WTC11 (cell line): ENCODE measurements at regions not wholly inside any gene's neighbourhood (a gene's known extent, or its start where the extent isn't known, plus 50 kb on each side); places are given as distances from the start of the nearest gene placed in this dataset.

Source experiments
- ATAC-seq: fragments of 200-7000 bp; cut with Tn5 transposase; 2 replicates; pipeline ENCODE4 v1.10.0; 2021; ENCODE audit warnings: mild to moderate bottlenecking, moderate library complexity
- CTCF ChIA-PET: fragments of 300-600 bp; sonication (Branson Sonifier 250); formaldehyde crosslinking; loops from one replicate; lab custom pipeline; 2021; ENCODE audit warnings: antibody characterized with exemption; lab: Charles Lee
- POLR2A ChIA-PET: fragments of 350-600 bp; sonication (Branson Sonifier 250); formaldehyde crosslinking; loops from one replicate; lab custom pipeline; 2021; ENCODE audit warnings: antibody characterized with exemption; lab: Charles Lee
- DNase-seq: peaks from one replicate; pipeline ENCODE4 v3.0.0; 2021; ENCODE audit warnings: low spot score
- H3K27ac Mint-ChIP-seq: 2 replicates; pipeline ENCODE4 v1.8.0; 2021; ENCODE audit warnings: mixed read lengths
- H3K27me3 Mint-ChIP-seq: 2 replicates; pipeline ENCODE4 v1.8.0; 2021; ENCODE audit warnings: low read depth, mild to moderate bottlenecking, moderate library complexity, mixed read lengths
- H3K36me3 Mint-ChIP-seq: 2 replicates; pipeline ENCODE4 v1.8.0; 2021; ENCODE audit warnings: mixed read lengths
- H3K4me1 Mint-ChIP-seq: 2 replicates; pipeline ENCODE4 v1.8.0; 2022; ENCODE audit warnings: mixed read lengths
- H3K4me3 Mint-ChIP-seq: 2 replicates; pipeline ENCODE4 v1.8.0; 2021; ENCODE audit warnings: mild to moderate bottlenecking, moderate library complexity, mixed read lengths
- H3K9me3 Mint-ChIP-seq: 2 replicates; pipeline ENCODE4 v1.8.0; 2021; ENCODE audit warnings: mixed read lengths
- CBFB ChIP-seq: sonication (generic); formaldehyde crosslinking; IDR thresholded peaks from 2 replicates; pipeline ENCODE4 v1.8.1; 2022; ENCODE audit warnings: mild to moderate bottlenecking, low read depth, missing genetic modification reagents
- CREM ChIP-seq: sonication (generic); formaldehyde crosslinking; IDR thresholded peaks from 2 replicates; pipeline ENCODE4 v1.8.1; 2022; ENCODE audit warnings: mild to moderate bottlenecking, missing genetic modification reagents, moderate library complexity
- ESRRA ChIP-seq: sonication (generic); formaldehyde crosslinking; IDR thresholded peaks from 2 replicates; pipeline ENCODE4 v1.8.1; 2022; ENCODE audit warnings: mild to moderate bottlenecking, missing genetic modification reagents, borderline replicate concordance
- FOXK1 ChIP-seq: sonication (generic); formaldehyde crosslinking; IDR thresholded peaks from 2 replicates; pipeline ENCODE4 v1.8.0; 2022; ENCODE audit warnings: mild to moderate bottlenecking, moderate library complexity, missing genetic modification reagents
- FOXP1 ChIP-seq: sonication (generic); formaldehyde crosslinking; IDR thresholded peaks from 2 replicates; pipeline ENCODE4 v1.8.0; 2022; ENCODE audit warnings: missing genetic modification reagents, mild to moderate bottlenecking, moderate library complexity, borderline replicate concordance
- GABPB1 ChIP-seq: sonication (generic); formaldehyde crosslinking; IDR thresholded peaks from 2 replicates; pipeline ENCODE4 v1.8.1; 2023; ENCODE audit warnings: mild to moderate bottlenecking, missing genetic modification reagents
- GTF2I ChIP-seq: fragments of 250-450 bp; sonication (Bioruptor Pico); conservative IDR thresholded peaks from 2 replicates; pipeline ENCODE4 v1.4.0; 2021; ENCODE audit warnings: mild to moderate bottlenecking
- MXD4 ChIP-seq: fragments of 250-450 bp; sonication (Bioruptor Pico); IDR thresholded peaks from 2 replicates; pipeline ENCODE4 v1.8.0; 2021; ENCODE audit warnings: mild to moderate bottlenecking, moderate library complexity, borderline replicate concordance
- NFATC4 ChIP-seq: fragments of 250-450 bp; sonication (Bioruptor Pico); IDR thresholded peaks from 2 replicates; pipeline ENCODE4 v1.9.0; 2021; ENCODE audit warnings: mild to moderate bottlenecking
- RORB ChIP-seq: fragments of 250-450 bp; sonication (Bioruptor Pico); IDR thresholded peaks from 2 replicates; pipeline ENCODE4 v1.9.0; 2021; ENCODE audit warnings: mild to moderate bottlenecking
- SMAD3 ChIP-seq: sonication (generic); formaldehyde crosslinking; IDR thresholded peaks from 2 replicates; pipeline ENCODE4 v1.8.0; 2022; ENCODE audit warnings: missing genetic modification reagents, mild to moderate bottlenecking, borderline replicate concordance
- SMAD4 ChIP-seq: sonication (generic); formaldehyde crosslinking; IDR thresholded peaks from 2 replicates; pipeline ENCODE4 v1.8.0; 2022; ENCODE audit warnings: mild to moderate bottlenecking, missing genetic modification reagents
- SOX15 ChIP-seq: fragments of 250-450 bp; sonication (Bioruptor Pico); IDR thresholded peaks from 2 replicates; pipeline ENCODE4 v1.9.0; 2021; ENCODE audit warnings: mild to moderate bottlenecking
- TEAD4 ChIP-seq: sonication (generic); formaldehyde crosslinking; IDR thresholded peaks from 2 replicates; pipeline ENCODE4 v1.8.0; 2022; ENCODE audit warnings: mild to moderate bottlenecking, missing genetic modification reagents
- ZNF219 ChIP-seq: sonication (generic); formaldehyde crosslinking; IDR thresholded peaks from 2 replicates; pipeline ENCODE4 v1.8.0; 2023; ENCODE audit warnings: missing genetic modification reagents, mild to moderate bottlenecking, borderline replicate concordance
- ZNF423 ChIP-seq: fragments of 250-450 bp; sonication (Bioruptor Pico); IDR thresholded peaks from 2 replicates; pipeline ENCODE4 v2.1.2; 2022; ENCODE audit warnings: mild to moderate bottlenecking, moderate library complexity
- TF ChIP-seq, protein P1 (sequence below): sonication (generic); formaldehyde crosslinking; IDR thresholded peaks from 2 replicates; pipeline ENCODE4 v1.8.0; 2022; ENCODE audit warnings: mild to moderate bottlenecking, missing genetic modification reagents
- TF ChIP-seq, protein P2 (sequence below): sonication (generic); formaldehyde crosslinking; IDR thresholded peaks from 2 replicates; pipeline ENCODE4 v1.8.0; 2022; ENCODE audit warnings: missing genetic modification reagents
- TF ChIP-seq, protein P3 (sequence below): sonication (generic); formaldehyde crosslinking; IDR thresholded peaks from 2 replicates; pipeline ENCODE4 v1.8.1; 2023; ENCODE audit warnings: mild to moderate bottlenecking, missing genetic modification reagents, moderate library complexity
- TF ChIP-seq, protein P4 (sequence below): sonication (generic); formaldehyde crosslinking; IDR thresholded peaks from 2 replicates; pipeline ENCODE4 v1.8.1; 2022; ENCODE audit warnings: mild to moderate bottlenecking, missing genetic modification reagents, moderate library complexity, borderline replicate concordance
- TF ChIP-seq, protein P5 (sequence below): sonication (generic); formaldehyde crosslinking; IDR thresholded peaks from 2 replicates; pipeline ENCODE4 v1.8.1; 2022; ENCODE audit warnings: missing genetic modification reagents, borderline replicate concordance
- TF ChIP-seq, protein P6 (sequence below): sonication (generic); formaldehyde crosslinking; IDR thresholded peaks from 2 replicates; pipeline ENCODE4 v1.8.0; 2022; ENCODE audit warnings: mild to moderate bottlenecking, missing genetic modification reagents
- TF ChIP-seq, protein P7 (sequence below): sonication (generic); formaldehyde crosslinking; IDR thresholded peaks from 2 replicates; pipeline ENCODE4 v1.8.1; 2023; ENCODE audit warnings: mild to moderate bottlenecking, missing genetic modification reagents, moderate library complexity

DNA sequence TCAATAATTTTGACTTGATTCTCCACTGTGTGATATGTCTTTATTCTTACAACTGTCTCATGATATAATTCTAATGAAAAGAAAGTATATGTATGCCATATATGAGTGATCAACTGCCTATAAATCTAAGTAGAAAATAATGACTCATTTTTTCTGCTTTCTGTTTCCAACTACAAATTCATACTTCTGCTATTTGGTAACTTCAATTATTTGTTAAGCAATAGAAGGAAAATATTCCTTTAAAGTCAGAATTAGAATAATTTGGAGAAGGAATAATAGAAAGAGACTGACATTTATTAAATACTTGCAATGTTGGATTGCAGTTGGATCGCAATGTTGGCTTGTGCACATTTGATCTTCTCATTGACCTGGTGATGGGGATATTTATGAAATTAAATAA is 204.2 kb upstream of the PACRGL start:
- Mint-ChIP-seq H3K4me1 (no peaks in the 10 kb centered on the region), H3K27me3 (no peaks in the 10 kb centered on the region), H3K4me3 (no peak overlapping the region), H3K27ac (no peak overlapping the region), H3K36me3 (no peaks in the 10 kb centered on the region), H3K9me3 (no peaks in the 10 kb centered on the region)
- CTCF ChIA-PET: no interaction called here
- DNase-seq (no peak), ATAC-seq (no peak)
- TF ChIP-seq CREM (no peak), MXD4 (no peak), GTF2I (CRISPR knock-in tag) (no peak), CBFB (no peak), SOX15 (CRISPR knock-in tag) (no peak), SMAD3 (no peak), ZNF423 (no peak), ESRRA (CRISPR knock-in tag) (no peak), SMAD4 (CRISPR knock-in tag) (no peak), GABPB1 (no peak), RORB (CRISPR knock-in tag) (no peak), ZNF219 (no peak)
- TF ChIP-seq, protein P1, sequence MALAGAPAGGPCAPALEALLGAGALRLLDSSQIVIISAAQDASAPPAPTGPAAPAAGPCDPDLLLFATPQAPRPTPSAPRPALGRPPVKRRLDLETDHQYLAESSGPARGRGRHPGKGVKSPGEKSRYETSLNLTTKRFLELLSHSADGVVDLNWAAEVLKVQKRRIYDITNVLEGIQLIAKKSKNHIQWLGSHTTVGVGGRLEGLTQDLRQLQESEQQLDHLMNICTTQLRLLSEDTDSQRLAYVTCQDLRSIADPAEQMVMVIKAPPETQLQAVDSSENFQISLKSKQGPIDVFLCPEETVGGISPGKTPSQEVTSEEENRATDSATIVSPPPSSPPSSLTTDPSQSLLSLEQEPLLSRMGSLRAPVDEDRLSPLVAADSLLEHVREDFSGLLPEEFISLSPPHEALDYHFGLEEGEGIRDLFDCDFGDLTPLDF (CRISPR knock-in tag): no peak
- TF ChIP-seq, protein P2, sequence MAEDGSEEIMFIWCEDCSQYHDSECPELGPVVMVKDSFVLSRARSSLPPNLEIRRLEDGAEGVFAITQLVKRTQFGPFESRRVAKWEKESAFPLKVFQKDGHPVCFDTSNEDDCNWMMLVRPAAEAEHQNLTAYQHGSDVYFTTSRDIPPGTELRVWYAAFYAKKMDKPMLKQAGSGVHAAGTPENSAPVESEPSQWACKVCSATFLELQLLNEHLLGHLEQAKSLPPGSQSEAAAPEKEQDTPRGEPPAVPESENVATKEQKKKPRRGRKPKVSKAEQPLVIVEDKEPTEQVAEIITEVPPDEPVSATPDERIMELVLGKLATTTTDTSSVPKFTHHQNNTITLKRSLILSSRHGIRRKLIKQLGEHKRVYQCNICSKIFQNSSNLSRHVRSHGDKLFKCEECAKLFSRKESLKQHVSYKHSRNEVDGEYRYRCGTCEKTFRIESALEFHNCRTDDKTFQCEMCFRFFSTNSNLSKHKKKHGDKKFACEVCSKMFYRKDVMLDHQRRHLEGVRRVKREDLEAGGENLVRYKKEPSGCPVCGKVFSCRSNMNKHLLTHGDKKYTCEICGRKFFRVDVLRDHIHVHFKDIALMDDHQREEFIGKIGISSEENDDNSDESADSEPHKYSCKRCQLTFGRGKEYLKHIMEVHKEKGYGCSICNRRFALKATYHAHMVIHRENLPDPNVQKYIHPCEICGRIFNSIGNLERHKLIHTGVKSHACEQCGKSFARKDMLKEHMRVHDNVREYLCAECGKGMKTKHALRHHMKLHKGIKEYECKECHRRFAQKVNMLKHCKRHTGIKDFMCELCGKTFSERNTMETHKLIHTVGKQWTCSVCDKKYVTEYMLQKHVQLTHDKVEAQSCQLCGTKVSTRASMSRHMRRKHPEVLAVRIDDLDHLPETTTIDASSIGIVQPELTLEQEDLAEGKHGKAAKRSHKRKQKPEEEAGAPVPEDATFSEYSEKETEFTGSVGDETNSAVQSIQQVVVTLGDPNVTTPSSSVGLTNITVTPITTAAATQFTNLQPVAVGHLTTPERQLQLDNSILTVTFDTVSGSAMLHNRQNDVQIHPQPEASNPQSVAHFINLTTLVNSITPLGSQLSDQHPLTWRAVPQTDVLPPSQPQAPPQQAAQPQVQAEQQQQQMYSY (CRISPR knock-in tag): no peak
- TF ChIP-seq, protein P3, sequence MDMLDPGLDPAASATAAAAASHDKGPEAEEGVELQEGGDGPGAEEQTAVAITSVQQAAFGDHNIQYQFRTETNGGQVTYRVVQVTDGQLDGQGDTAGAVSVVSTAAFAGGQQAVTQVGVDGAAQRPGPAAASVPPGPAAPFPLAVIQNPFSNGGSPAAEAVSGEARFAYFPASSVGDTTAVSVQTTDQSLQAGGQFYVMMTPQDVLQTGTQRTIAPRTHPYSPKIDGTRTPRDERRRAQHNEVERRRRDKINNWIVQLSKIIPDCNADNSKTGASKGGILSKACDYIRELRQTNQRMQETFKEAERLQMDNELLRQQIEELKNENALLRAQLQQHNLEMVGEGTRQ: no peak
- TF ChIP-seq, protein P4, sequence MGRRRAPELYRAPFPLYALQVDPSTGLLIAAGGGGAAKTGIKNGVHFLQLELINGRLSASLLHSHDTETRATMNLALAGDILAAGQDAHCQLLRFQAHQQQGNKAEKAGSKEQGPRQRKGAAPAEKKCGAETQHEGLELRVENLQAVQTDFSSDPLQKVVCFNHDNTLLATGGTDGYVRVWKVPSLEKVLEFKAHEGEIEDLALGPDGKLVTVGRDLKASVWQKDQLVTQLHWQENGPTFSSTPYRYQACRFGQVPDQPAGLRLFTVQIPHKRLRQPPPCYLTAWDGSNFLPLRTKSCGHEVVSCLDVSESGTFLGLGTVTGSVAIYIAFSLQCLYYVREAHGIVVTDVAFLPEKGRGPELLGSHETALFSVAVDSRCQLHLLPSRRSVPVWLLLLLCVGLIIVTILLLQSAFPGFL (CRISPR knock-in tag): no peak
- TF ChIP-seq, protein P5, sequence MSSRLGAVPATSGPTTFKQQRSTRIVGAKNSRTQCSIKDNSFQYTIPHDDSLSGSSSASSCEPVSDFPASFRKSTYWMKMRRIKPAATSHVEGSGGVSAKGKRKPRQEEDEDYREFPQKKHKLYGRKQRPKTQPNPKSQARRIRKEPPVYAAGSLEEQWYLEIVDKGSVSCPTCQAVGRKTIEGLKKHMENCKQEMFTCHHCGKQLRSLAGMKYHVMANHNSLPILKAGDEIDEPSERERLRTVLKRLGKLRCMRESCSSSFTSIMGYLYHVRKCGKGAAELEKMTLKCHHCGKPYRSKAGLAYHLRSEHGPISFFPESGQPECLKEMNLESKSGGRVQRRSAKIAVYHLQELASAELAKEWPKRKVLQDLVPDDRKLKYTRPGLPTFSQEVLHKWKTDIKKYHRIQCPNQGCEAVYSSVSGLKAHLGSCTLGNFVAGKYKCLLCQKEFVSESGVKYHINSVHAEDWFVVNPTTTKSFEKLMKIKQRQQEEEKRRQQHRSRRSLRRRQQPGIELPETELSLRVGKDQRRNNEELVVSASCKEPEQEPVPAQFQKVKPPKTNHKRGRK (CRISPR knock-in tag): no peak
- TF ChIP-seq, protein P6, sequence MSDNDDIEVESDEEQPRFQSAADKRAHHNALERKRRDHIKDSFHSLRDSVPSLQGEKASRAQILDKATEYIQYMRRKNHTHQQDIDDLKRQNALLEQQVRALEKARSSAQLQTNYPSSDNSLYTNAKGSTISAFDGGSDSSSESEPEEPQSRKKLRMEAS (CRISPR knock-in tag): no peak
- TF ChIP-seq, protein P7, sequence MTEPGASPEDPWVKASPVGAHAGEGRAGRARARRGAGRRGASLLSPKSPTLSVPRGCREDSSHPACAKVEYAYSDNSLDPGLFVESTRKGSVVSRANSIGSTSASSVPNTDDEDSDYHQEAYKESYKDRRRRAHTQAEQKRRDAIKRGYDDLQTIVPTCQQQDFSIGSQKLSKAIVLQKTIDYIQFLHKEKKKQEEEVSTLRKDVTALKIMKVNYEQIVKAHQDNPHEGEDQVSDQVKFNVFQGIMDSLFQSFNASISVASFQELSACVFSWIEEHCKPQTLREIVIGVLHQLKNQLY: no peak
- POLR2A ChIA-PET: no interaction called here

DNA sequence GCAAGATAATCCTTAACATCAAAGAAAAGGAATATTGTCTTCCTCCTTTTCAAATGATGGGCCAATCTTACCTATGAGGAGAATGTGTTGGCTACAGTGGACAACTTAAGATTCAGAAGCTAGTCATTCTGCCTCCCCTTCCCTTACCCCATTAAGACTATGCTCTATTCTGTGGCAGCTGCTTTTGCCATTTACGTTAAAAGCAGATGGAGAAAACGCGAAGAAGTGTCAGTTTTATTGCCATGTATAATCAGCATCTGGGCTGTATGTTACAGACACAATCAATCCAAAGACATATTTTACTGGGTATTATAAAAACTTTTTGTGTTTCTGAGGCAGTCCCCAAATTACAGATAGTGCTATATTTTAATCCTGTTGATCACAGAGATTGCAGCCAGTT is 196.1 kb upstream of the PACRGL start:
- Mint-ChIP-seq H3K36me3 (no peaks in the 10 kb centered on the region), H3K4me3 (no peak overlapping the region), H3K27ac (no peak overlapping the region), H3K4me1 (no peaks in the 10 kb centered on the region), H3K9me3 (no peaks in the 10 kb centered on the region), H3K27me3 (no peaks in the 10 kb centered on the region)
- POLR2A ChIA-PET: no interaction called here
- no peak for ATAC-seq
- TF ChIP-seq FOXK1 (CRISPR knock-in tag): no peak
- TF ChIP-seq NFATC4 (CRISPR knock-in tag): no peak
- TF ChIP-seq FOXP1 (CRISPR knock-in tag): no peak
- TF ChIP-seq TEAD4: no peak
- CTCF ChIA-PET: no interaction called here
- no peak for DNase-seq
